BLaER1 treated with 17β-estradiol and CSF1 and Interleukin-3, amounts not matched to agents 10 nM and 100 nM (cell line): ENCODE measurements at regions not wholly inside any gene's neighbourhood (a gene's known extent, or its start where the extent isn't known, plus 50 kb on each side); places are given as distances from the start of the nearest gene placed in this dataset.

Experiments used
- H3K27ac ChIP-seq, 11 experiments: shearing (Covaris generic); formaldehyde crosslinking; 2 replicates each; pipeline ENCODE4 v1.8.1; 2022
- H3K27me3 ChIP-seq, 11 experiments: shearing (Covaris generic); formaldehyde crosslinking; 2 replicates each; pipeline ENCODE4 v1.8.1; 2022
- H3K36me3 ChIP-seq, 11 experiments: shearing (Covaris generic); formaldehyde crosslinking; 2 replicates each; pipeline ENCODE4 v1.8.1; 2022
- H3K4me1 ChIP-seq, 10 experiments: shearing (Covaris generic); formaldehyde crosslinking; 2 replicates each; pipeline ENCODE4 v1.8.1; 2022
- H3K4me2 ChIP-seq, 11 experiments: shearing (Covaris generic); formaldehyde crosslinking; 2 replicates each; pipeline ENCODE4 v1.8.1; 2022
- H3K4me3 ChIP-seq, 10 experiments: shearing (Covaris generic); formaldehyde crosslinking; 2 replicates each; pipeline ENCODE4 v1.8.1; 2022
- H3K9ac ChIP-seq, 11 experiments: shearing (Covaris generic); formaldehyde crosslinking; 2 replicates each; pipeline ENCODE4 v1.8.1; 2022
- H3K9me3 ChIP-seq, 11 experiments: shearing (Covaris generic); formaldehyde crosslinking; replicated peaks in 1 of 11; 2 replicates each; pipeline ENCODE4 v1.8.1; 2022
- H4K20me1 ChIP-seq, 11 experiments: shearing (Covaris generic); formaldehyde crosslinking; 2 replicates each; pipeline ENCODE4 v1.8.1; 2022
- Cebpa-rat ChIP-seq, 11 experiments: shearing (Covaris generic); IDR thresholded peaks; 2 replicates each; pipeline ENCODE4 v1.8.1; 2022

DNA sequence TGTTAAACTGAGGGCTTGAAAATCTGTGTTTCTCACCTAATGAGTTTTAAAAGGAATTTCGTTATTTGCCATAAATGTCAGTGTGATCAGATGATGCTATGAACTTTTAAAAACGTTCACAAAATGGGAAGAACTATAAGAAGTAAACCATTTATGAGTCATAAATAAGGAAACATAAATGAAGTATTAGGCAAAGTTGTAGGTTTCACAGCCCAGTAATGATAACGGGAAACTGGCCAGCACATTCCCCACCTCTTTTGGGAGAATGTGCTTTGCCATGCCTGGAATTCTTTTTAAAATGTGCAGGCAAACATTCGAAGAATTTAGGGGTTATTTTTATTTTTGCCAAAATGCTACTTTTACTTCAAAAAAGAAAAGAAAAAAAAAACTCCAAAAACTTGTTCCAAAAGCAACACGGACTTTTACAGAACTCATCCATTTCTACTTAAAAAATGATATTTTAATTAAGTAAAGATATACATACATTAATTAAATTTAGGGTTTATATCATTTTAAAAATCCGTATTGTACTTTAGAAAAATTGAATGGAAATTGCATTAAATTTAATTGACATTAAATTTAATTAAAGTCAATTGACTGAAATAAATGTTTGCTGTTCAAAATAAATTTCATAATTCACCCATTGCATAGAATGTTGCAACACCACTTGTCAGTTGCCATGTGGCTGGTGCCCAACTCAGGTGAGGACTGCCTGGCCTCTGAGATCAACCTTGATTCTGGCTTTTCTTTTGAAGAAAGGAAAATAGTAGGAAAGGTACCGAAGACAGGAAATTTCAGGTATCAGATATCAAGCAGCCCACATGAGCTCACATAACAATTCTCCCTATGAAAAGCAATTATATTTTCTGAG, 1198.5 kb downstream of the EFNB2 start:
- Histone ChIP-seq H3K9me3 (no peaks in the 10 kb centered on the region), H4K20me1 (no peaks in the 10 kb centered on the region), H3K27me3 (no peaks in the 10 kb centered on the region), H3K4me1 (no peaks in the 10 kb centered on the region), H3K9ac (no peak overlapping the region), H3K27ac (no peak overlapping the region), H3K4me3 (no peak overlapping the region), H3K4me2 (no peak overlapping the region), H3K36me3 (no peaks in the 10 kb centered on the region)
- no peak for TF ChIP-seq Cebpa-rat (IDR thresholded peaks at IDR 0.05)

DNA sequence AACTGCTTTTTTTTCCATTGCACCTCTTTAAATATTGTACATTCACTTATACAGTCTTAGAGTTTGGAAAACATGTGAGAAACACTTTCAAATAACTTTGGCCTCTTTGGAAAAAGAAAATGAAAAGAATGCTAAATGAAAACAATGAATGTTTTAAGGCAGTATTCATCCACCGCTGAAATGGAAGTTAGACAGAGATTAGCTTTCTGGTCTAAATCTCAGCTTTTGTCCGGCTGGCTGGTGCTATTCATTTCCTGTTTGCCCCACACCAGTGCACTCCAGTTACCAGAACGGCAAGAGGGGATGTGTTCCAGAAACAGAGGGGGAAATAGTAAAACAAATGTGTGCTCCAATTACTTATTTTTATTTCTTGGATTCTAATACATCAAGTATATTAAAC, 1201.3 kb downstream of the EFNB2 start:
- Histone ChIP-seq H3K9ac (no peak overlapping the region), H3K27ac (no peak overlapping the region), H4K20me1 (no peaks in the 10 kb centered on the region), H3K4me3 (no peak overlapping the region), H3K9me3 (peaks cover 0 to 6% (median 0%) of the 10 kb centered on the region in 11 experiments; a peak in 2 of 22 replicates), H3K4me2 (no peak overlapping the region), H3K4me1 (no peaks in the 10 kb centered on the region), H3K27me3 (no peaks in the 10 kb centered on the region), H3K36me3 (no peaks in the 10 kb centered on the region)
- TF ChIP-seq Cebpa-rat (IDR thresholded peaks at IDR 0.05) = no peak

DNA sequence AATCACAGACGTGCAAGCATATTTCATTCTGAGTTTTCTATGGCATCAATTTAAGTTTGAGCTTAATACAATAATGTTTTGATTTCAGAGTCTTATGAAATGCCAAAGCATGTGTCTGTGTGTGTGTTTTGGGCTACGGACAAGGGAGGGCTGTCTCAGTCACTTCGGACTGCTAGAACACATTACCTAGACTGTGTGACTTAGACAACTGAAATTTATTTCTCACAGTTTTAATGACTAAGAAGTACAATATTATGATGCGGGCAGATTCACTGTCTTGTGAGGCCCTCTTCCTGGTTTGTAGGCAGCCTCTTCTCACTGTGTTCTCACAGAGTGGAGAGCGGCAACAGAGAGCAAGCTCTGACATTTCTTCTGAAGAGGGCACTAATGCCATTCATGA, 1202.0 kb downstream of the EFNB2 start:
- H4K20me1 ChIP-seq = no peaks in the 10 kb centered on the region
- peaks cover 0 to 6% (median 0%) of the 10 kb centered on the region in 11 experiments; a peak in 2 of 22 replicates for H3K9me3 ChIP-seq
- H3K4me1 ChIP-seq = no peaks in the 10 kb centered on the region
- TF ChIP-seq Cebpa-rat (IDR thresholded peaks at IDR 0.05) = no peak
- H3K4me3 ChIP-seq = no peak overlapping the region
- H3K27ac ChIP-seq = no peak overlapping the region
- no peaks in the 10 kb centered on the region for H3K36me3 ChIP-seq
- H3K9ac ChIP-seq = no peak overlapping the region
- no peaks in the 10 kb centered on the region for H3K27me3 ChIP-seq
- H3K4me2 ChIP-seq = no peak overlapping the region

DNA sequence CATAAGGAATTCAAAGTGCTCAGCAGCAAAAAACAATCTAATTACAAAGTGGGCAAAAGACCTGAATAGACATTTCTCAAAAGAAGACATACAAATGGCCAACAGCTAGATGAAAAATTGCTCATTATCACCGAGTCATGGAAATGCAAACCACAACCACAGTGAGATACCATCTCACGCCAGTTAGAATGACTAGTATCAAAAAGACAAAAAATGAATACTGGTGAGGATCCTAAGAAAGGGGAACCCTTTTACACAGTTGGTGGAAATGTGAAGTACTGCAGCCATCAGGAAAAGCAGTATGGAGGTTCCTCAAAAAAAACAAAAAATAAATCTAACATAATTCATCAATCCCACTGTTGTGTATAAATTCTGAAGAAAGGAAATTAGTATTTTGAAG, 1206.1 kb downstream of the EFNB2 start:
- H4K20me1 ChIP-seq = no peaks in the 10 kb centered on the region
- H3K9ac ChIP-seq = no peak overlapping the region
- H3K27ac ChIP-seq = no peak overlapping the region
- no peaks in the 10 kb centered on the region for H3K27me3 ChIP-seq
- peaks cover 0 to 6% (median 0%) of the 10 kb centered on the region in 11 experiments; a peak in 2 of 22 replicates for H3K9me3 ChIP-seq
- H3K4me1 ChIP-seq = no peaks in the 10 kb centered on the region
- no peaks in the 10 kb centered on the region for H3K36me3 ChIP-seq
- H3K4me3 ChIP-seq = no peak overlapping the region
- no peak for TF ChIP-seq Cebpa-rat (IDR thresholded peaks at IDR 0.05)
- H3K4me2 ChIP-seq = no peak overlapping the region

DNA sequence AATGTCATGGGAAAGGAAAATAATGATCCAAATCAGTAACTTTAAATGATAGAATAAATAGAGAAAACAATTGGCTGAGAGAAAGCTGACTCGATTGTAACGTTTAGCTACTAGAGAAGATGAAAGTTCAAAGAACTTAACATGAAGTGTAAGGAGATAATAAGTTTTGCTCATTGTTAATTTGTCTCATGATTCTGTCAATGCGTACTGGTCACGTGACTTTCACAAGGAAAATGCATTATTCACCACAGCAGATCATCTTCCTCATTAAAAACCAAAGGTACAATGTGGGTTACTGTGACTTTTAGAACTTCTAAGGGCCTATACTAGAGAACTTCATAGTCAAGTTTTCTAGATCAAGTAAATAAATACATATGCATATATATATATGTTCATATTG, 1207.2 kb downstream of the EFNB2 start:
- Histone ChIP-seq H3K27ac (no peak overlapping the region), H3K4me1 (no peaks in the 10 kb centered on the region), H3K4me3 (no peak overlapping the region), H3K4me2 (no peak overlapping the region), H4K20me1 (no peaks in the 10 kb centered on the region), H3K36me3 (no peaks in the 10 kb centered on the region), H3K9ac (no peak overlapping the region), H3K27me3 (no peaks in the 10 kb centered on the region), H3K9me3 (peaks cover 0 to 6% (median 0%) of the 10 kb centered on the region in 11 experiments; a peak in 2 of 22 replicates)
- TF ChIP-seq Cebpa-rat (IDR thresholded peaks at IDR 0.05) = no peak

DNA sequence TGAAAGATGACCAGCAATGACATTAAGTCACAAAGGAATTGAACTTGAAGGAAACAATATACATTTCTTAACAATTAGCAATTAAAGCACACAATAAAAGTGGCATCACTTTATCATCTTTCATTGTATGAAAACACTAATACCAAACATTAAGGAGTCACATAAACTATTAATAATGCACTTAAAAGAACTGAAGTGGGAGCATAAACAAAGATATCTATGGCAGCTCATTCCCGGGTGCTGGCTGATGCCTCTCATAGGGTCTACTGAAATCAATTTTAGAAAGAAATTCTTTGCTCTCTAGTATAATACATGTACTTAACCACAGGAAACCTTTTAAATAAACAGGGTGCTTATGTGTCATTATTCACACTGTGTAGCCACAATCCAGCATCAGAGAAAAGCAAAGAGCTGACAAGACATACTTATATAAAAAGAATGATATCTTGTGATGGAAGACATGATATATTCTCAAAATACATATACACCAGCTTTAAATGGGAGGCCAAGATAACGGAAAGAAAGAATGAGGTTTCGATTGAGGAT, 1207.8 kb downstream of the EFNB2 start:
- Histone ChIP-seq H3K4me1 (no peaks in the 10 kb centered on the region), H3K4me2 (no peak overlapping the region)
- no peak for TF ChIP-seq Cebpa-rat (IDR thresholded peaks at IDR 0.05)

DNA sequence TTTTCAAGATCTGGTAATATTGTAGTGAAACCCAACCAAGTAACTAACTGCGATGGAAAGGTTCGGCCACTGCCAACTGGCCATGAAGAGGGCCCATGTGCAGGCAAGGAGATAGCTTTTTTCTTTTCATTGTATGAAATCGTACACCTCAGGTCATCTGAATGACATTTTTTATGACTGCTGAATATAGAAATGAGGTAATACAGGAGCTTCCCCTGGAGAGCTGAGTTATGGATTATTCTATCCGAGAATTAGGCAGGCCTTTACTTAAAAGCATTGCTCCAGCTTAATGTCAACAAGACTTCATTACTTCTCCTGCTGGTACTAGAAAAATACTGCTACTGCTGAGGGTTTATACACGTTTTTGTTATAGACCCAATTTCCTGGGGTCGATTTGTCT, 1215.6 kb downstream of the EFNB2 start:
- Histone ChIP-seq H3K9me3 (peaks cover 0 to 7% (median 0%) of the 10 kb centered on the region in 11 experiments; a peak in 3 of 22 replicates), H3K4me3 (no peak overlapping the region), H3K4me1 (no peaks in the 10 kb centered on the region), H3K4me2 (no peak overlapping the region), H3K9ac (no peak overlapping the region), H3K36me3 (no peaks in the 10 kb centered on the region), H3K27ac (no peak overlapping the region), H4K20me1 (no peaks in the 10 kb centered on the region), H3K27me3 (no peaks in the 10 kb centered on the region)
- TF ChIP-seq Cebpa-rat (IDR thresholded peaks at IDR 0.05) = no peak

More for the DNA sequence above, 1207.8 kb downstream of the EFNB2 start:
- Histone ChIP-seq H3K27me3 (no peaks in the 10 kb centered on the region), H4K20me1 (no peaks in the 10 kb centered on the region), H3K27ac (no peak overlapping the region), H3K9ac (no peak overlapping the region), H3K9me3 (peaks cover 0 to 6% (median 0%) of the 10 kb centered on the region in 11 experiments; a peak in 2 of 22 replicates), H3K4me3 (no peak overlapping the region), H3K36me3 (no peaks in the 10 kb centered on the region)

DNA sequence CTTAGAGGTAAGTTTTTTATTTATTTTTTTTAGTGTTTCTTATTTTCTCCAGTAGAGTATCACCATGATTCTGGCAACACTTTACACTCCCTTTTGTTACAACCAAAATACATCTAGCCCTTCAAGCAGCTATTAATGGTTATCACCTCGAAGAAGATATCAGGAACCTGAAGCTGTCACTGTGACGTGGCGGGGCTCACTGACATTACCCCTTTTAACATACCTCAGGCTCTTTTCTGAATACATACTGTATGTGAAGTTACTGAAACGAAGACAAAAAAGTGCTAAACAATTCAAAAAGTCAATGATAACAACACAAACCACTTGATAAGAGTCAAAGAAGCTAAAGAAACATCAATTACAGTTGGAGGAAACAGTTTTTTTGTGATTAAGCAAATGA, 1218.7 kb downstream of the EFNB2 start:
- no peaks in the 10 kb centered on the region for H4K20me1 ChIP-seq
- no peaks in the 10 kb centered on the region for H3K4me1 ChIP-seq
- no peak overlapping the region for H3K4me2 ChIP-seq
- no peak overlapping the region for H3K9ac ChIP-seq
- no peak overlapping the region for H3K4me3 ChIP-seq
- peaks cover 0 to 9% (median 0%) of the 10 kb centered on the region in 11 experiments; a peak in 3 of 22 replicates for H3K9me3 ChIP-seq
- H3K27me3 ChIP-seq = no peaks in the 10 kb centered on the region
- H3K36me3 ChIP-seq = no peaks in the 10 kb centered on the region
- no peak overlapping the region for H3K27ac ChIP-seq
- no peak for TF ChIP-seq Cebpa-rat (IDR thresholded peaks at IDR 0.05)

DNA sequence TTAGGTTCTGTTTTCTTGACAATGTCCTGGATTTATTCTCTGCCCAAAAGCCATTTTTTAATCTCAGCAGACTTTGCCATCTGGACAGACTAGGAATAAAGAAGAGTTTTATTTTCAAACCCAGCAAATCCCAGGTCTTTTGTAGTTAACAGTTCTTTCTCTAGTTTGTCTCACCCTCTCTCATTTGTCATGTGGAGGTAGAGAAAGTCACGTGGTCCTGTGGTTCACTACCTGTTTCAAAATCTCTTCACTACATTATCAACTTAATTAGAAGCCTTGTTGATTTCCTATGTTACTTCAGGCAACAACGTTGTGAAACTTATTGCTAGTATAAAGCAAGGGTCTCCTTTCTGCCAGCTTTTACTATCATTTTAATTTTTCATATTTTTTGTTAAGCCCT, 1222.6 kb downstream of the EFNB2 start:
- Histone ChIP-seq H4K20me1 (no peaks in the 10 kb centered on the region), H3K4me3 (no peak overlapping the region), H3K4me1 (no peaks in the 10 kb centered on the region), H3K27ac (no peak overlapping the region), H3K9me3 (peaks cover 0 to 9% (median 0%) of the 10 kb centered on the region in 11 experiments; a peak in 3 of 22 replicates), H3K4me2 (no peak overlapping the region), H3K36me3 (no peaks in the 10 kb centered on the region), H3K9ac (no peak overlapping the region), H3K27me3 (no peaks in the 10 kb centered on the region)
- no peak for TF ChIP-seq Cebpa-rat (IDR thresholded peaks at IDR 0.05)

DNA sequence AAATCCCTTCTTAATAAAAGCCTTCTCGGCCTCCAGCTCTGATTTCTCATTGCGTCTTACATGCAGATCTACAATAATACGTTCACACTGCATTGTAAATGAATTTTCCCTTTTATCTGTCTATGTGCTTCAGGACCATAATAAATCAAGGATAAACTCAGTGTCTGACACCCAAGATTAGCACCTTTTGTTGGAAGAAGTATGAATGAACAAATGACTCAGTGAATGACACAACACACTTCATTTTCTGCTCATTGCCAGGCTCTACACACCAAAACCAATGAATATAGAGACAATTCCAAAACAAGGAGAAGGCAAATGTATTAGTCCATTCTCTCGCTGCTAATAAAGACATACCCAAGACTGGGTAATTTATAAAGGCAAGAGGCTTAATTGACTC, 1224.4 kb downstream of the EFNB2 start:
- peaks cover 0 to 9% (median 0%) of the 10 kb centered on the region in 11 experiments; a peak in 3 of 22 replicates for H3K9me3 ChIP-seq
- TF ChIP-seq Cebpa-rat (IDR thresholded peaks at IDR 0.05) = no peak
- H3K4me2 ChIP-seq = no peak overlapping the region
- H3K27me3 ChIP-seq = no peaks in the 10 kb centered on the region
- no peak overlapping the region for H3K4me3 ChIP-seq
- no peak overlapping the region for H3K27ac ChIP-seq
- no peaks in the 10 kb centered on the region for H3K4me1 ChIP-seq
- no peaks in the 10 kb centered on the region for H3K36me3 ChIP-seq
- H4K20me1 ChIP-seq = no peaks in the 10 kb centered on the region
- H3K9ac ChIP-seq = no peak overlapping the region
